GM19328 (cell line): ENCODE measurements at regions not wholly inside any gene's neighbourhood (a gene's known extent, or its start where the extent isn't known, plus 50 kb on each side); places are given as distances from the start of the nearest gene placed in this dataset.

Source experiments
- ATAC-seq: cut with Tn5 transposase; IDR thresholded peaks from one replicate; pipeline ENCODE4 v1.9.1; 2021; ENCODE audit warnings: mild to moderate bottlenecking, moderate library complexity; ENCODE audit not compliant: unreplicated experiment

DNA sequence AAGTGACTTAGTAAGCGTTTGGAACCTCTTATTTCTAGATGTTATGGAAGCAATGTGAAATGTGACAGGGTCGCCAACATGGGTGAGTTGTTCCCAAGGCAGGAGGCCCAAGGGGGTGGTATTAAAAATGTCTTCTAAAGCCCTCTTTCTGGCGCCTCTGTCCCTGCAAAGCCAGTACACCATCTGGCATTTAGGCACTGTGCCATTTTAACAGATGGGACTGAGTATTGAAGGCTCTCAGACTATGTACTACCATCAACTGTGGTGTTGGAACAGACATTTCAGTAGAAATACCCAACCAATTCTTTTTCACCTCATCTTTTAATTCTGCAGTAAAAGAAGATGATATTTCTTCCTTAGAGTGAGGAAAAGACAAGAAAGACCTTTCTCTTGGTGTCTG is 384.5 kb upstream of the MMADHC start:
- ATAC-seq, result no peak

DNA sequence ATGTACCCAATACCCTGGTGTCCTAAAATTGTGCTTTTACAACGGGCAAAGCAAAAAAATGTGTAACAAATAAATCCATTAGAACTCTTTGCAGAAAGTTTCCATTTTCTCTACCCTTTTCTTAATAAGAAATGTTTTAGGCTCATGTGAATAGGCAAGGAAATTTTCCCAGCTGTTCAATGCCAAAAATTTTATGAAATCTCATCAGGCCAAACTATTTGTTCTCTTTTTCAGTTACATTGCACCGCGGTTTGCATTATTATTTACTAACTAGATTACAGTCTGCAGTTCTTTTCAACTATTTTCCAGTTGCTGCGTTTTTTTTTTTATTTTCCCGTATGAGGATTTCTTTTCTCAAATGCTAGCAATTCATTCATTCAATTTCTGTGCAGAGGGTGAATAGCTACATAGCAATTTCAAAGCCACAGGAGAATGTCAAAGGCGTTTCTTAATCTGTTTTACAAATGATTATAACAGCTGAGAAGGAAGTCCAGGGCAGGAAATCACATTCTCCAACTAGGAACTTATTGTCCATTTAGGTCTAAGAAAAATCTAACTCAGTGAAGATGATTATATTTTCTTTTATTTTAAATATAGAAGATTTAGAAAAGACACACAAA is 367.5 kb upstream of the MMADHC start:
- ATAC-seq, result no peak

- ATAC-seq, result no peak
Measured at GRCh38 chr2:149953627-149954026, 366.1 kb upstream of the MMADHC start.

DNA sequence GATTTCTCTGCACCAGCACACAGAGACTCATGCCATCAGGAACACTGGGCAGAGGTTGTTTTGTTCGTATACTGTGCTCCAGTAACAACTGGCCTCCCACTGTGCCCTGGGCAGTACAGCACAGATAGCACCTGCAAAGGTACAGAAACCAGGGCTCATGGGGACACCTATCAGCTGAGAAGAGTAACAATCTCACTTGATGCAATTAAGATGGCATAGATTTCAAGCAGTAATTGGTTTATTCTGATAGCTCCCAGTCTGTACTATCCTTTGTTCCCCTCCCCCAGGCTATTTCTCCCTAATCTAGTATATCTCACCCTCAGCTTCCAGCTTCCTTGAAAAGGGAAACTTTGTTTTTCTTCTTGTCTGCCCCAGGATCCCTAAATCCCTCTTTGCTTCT is 343.9 kb upstream of the MMADHC start:
- ATAC-seq, result no peak

DNA sequence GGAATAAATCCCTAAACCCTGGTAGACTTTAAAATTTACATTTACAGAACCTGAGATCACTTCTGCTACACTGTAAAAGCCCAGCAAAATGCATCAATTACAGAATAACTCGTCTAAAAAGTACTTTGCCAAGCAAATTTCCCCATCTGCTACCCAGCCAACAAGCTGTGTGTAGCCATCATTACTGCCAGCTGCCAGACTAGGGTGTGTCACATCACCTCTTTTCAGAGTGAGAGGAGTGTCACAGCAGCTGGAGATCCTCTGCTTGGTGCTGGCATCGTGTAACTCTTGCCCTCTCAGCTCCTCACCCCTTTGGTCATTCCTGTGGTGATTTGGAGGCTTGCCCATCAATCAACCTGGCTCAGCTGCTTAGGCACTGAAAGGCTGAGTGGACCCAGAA is 340.4 kb upstream of the MMADHC start:
- ATAC-seq, result no peak

GRCh38 chr2:149926149-149926548 is 338.6 kb upstream of the MMADHC start:
- ATAC-seq, result no peak

DNA sequence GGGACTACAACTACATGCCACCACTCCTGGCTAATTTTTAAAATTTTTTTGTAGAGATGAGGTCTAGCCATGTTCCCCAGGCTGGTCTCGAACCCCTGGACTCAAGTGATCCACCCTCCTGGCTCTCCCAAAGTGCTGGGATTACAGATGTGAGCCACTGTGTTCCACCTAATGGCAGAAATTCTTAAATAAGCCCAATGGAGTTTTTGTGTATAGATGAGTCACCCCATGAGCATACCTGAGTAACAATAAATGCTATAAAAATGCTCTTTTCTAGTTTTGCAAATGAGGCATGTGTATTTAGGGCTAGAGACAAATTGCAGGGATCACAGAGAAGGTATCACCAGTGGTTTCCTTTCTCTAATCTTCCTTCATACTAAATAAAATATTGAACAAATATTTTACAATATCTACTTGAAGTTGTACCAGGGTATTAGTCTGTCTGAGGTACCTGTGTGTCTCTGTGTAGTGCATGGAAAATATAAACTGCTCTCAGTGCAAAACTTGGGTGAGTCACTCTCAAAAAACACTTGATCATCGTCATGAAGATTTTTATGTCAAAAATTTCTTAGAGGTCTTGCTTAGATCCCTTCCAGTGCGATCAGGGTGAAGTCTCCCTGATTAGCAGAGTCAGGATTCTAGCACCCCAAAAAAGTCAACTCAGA is 337.1 kb upstream of the MMADHC start:
- ATAC-seq, result no peak

DNA sequence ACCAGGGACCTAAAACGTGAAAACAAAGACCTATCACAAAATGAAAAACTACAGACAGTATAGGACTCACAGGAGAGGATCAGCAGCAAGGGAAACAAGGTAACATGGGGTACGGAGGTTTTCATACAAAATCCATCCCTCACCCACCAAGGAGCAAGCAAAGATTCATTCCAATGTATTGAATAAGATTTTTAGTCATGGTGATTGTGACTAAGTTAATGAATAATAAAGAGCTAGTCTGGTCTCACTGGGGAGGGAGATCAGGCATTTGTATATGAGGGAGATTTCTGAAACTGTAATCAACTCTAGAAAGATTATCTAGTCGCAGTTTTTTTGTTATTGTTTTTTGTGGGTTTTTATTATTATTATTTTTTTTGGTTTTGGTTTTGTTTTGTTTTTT is 336.5 kb upstream of the MMADHC start:
- ATAC-seq, result no peak

- no peak for ATAC-seq
Measured at GRCh38 chr2:149921911-149922616, 334.5 kb upstream of the MMADHC start.

- no peak for ATAC-seq
Measured at GRCh38 chr2:149920389-149920788, 332.8 kb upstream of the MMADHC start.

GRCh38 chr2:149915151-149915550 is 327.6 kb upstream of the MMADHC start:
- no peak for ATAC-seq

GRCh38 chr2:149908726-149909683 is 321.4 kb upstream of the MMADHC start:
- ATAC-seq, result no peak

- ATAC-seq, result no peak
Measured at GRCh38 chr2:149906886-149907285, 319.3 kb upstream of the MMADHC start.

DNA sequence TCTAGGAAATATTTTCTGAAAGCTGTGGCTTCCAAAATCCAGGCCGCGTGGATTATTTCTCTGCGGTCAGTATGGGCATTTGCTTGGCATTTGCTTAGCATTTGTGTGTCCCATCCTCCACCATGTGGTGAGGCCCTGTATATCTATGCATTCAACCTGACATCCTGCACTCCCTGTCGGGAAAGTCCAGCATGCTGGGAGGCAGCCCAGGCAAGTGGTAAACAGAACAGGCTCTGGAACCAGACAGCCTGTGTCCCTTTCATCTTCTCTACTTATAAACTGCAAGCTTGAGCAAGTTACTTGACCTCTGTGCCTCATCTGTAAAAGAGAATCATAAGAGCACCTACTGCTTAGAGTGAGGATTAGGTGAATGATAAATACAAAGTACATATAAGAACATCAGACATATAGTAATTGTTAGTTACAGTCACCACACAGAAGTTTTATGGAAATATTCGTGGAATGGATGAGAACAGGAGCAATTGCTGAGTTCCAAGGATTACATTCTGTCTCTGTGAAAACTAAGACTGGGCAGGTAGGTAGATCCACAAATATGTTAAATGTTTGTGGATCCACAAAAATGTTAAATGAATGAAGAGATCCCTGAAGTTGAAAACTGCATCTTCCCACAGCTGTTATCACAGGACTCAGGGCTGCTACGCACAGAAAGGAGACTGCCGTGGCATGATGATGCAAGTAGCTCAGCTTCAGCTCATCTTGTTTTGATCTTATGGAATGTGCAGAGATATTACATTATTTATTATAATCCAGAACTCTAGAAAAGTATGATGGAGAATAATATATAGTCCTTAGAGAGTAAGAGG is 317.0 kb upstream of the MMADHC start:
- no peak for ATAC-seq

DNA sequence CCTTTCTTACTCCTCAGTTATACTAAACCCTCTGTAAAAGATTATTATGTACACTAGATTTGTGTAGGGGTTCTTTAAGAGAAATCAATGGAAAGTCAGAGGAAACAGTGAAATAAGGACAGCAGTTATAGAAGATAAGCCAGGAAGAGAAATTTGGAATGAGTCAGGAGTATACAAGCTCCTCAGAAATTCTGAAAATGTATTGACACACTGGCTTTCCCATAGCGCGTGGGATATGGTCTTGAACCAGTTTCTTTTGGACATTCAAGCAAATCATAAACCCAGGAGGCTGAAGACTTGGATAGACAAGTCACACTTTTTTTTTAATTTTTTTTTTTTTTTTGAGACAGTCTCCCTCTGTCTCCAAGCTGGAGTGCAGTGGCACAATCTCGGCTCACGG is 316.1 kb upstream of the MMADHC start:
- no peak for ATAC-seq

DNA sequence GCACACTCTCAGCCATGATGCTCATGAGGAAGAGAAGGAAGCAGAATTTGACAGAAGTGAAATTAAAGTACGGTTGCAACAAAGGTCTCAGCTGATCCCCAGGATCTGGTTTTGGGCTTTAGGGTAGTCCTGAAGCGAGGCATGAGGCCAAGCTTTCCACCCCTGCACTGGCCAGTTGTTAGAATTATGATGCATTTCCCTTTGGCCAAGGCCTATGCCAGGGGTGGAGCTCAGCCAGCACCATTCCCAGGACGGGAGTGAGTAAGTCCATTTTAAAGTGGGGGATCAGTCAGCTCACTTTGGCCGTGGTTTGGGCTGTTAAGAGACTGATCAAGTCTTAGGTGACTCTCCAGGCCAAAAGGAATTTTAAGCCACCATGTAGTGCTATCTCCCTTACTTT is 314.5 kb upstream of the MMADHC start:
- ATAC-seq, result no peak

DNA sequence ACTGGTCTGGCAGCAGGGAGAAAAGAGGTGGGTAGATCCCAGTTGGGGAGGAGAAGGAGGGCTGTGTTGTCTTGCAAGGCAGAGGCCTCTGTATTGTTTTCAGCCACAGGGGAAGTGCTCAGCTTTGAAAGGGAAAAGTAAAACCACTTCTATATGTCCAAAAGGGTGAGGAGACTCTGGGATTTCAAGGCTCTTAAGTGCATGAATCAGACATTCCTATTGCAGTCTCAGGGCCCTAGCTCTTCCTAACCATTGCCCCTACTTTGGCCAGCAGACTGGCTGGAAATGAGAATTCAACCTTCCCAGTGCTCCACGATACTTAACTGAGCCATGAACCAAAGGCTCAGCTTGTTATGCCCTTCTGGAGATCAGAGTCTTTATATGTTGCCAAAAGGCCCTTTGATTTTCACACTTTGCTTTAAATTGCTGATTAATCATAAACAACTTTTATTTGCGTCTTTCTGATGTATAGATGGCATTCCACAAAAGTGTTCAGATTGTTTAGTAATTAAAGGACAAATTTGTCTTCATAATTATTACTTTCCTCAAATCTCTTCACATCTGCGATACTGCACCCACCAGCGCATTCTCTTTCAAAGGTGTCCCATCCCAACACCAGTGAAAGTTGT is 313.8 kb upstream of the MMADHC start:
- no peak for ATAC-seq

- no peak for ATAC-seq
Measured at GRCh38 chr2:149899390-149899789, 311.8 kb upstream of the MMADHC start.

DNA sequence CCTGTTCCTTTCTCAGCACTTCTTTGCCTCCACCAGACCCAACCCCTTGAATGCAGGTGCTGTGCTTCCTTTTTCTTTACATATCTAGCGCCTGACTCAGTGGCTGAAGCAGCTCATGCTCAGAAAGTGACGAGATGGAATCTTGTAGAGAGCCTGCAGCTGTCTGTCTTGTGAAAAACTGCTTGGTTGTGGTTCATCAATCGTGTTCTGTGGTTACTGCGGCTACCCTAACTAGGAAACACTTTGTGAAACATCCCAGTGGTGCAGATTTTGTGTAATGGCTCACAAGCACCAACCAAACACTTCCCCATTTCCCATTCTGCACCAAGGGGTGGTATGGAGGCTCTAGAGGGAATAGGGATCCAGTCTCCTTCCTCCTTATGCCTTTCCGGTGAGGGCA is 307.2 kb upstream of the MMADHC start:
- no peak for ATAC-seq

DNA sequence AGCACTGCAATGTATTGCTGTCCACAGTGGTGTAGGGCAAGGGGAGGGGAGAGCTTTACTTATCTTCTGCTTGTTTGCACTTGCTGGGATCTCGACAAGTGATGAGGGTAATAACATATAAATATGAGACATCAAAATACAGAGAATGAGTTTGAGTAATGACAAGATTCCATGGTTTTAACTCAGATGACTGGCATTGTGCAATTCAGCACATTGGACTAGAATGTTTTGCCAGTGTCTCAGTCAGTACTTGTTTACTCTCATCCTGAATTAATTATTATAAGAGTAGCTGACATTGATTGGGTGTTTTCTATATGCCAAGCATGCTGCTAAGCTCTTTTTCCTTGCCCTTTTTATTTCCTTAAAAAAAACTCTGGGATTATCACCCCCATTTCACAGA is 306.7 kb upstream of the MMADHC start:
- no peak for ATAC-seq
